Progenitor cell of endocrine pancreas (in vitro differentiated cells): ENCODE measurements at regions not wholly inside any gene's neighbourhood (a gene's known extent, or its start where the extent isn't known, plus 50 kb on each side); places are given as distances from the start of the nearest gene placed in this dataset.

ENCODE experiments used
- DNase-seq: peaks from one replicate; pipeline ENCODE4 v3.0.0; 2021; ENCODE audit warnings: low spot score; ENCODE audit not compliant: unreplicated experiment
- H3K27ac Mint-ChIP-seq: 2 replicates; pipeline ENCODE4 v1.8.0; 2021; ENCODE audit warnings: mild to moderate bottlenecking, moderate library complexity, mixed read lengths
- H3K27me3 Mint-ChIP-seq: 2 replicates; pipeline ENCODE4 v1.8.0; 2021; ENCODE audit warnings: mixed read lengths
- H3K36me3 Mint-ChIP-seq: 2 replicates; pipeline ENCODE4 v1.8.0; 2022; ENCODE audit warnings: mixed read lengths; ENCODE audit not compliant: insufficient read depth
- H3K4me1 Mint-ChIP-seq: 2 replicates; pipeline ENCODE4 v1.8.0; 2021; ENCODE audit warnings: low read depth, mixed read lengths
- H3K4me3 Mint-ChIP-seq: 2 replicates; pipeline ENCODE4 v1.8.0; 2021; ENCODE audit warnings: low read depth, mild to moderate bottlenecking, moderate library complexity, mixed read lengths
- H3K9me3 Mint-ChIP-seq: 2 replicates; pipeline ENCODE4 v1.8.0; 2021; ENCODE audit warnings: low read depth, mixed read lengths
- CTCF ChIP-seq: fragments of 200-600 bp; sonication (generic); IDR thresholded peaks from one replicate; pipeline ENCODE4 v1.5.0; 2021; ENCODE audit warnings: antibody characterized with exemption, mild to moderate bottlenecking; ENCODE audit not compliant: unreplicated experiment

DNA sequence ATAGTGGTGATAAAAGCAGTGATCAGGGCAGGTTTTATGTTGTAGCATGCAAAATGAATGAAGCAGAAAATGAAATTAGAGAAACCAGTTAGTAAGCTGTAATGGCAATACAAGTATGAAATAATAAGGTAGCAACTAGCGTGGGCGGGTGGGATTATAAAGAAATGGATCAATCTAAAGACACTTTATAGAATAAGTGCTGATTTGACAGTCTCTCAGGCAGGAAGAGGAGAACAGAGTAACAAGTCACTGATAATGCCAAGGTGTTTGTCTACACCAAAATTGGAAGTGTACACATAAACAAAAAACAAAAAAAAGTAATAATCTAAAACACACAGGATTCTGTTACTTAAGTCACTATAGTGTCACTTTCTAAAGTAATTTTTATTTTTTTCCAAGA, 51.0 kb upstream of the PCBP1 start:
- Mint-ChIP-seq H3K27ac (no peak overlapping the region), H3K27me3 (no peaks in the 10 kb centered on the region), H3K4me1 (peaks cover 7% of the 10 kb centered on the region), H3K4me3 (no peak overlapping the region), H3K9me3 (no peaks in the 10 kb centered on the region), H3K36me3 (peaks cover 2% of the 10 kb centered on the region)
- no peak for TF ChIP-seq CTCF
- DNase-seq: no peak

DNA sequence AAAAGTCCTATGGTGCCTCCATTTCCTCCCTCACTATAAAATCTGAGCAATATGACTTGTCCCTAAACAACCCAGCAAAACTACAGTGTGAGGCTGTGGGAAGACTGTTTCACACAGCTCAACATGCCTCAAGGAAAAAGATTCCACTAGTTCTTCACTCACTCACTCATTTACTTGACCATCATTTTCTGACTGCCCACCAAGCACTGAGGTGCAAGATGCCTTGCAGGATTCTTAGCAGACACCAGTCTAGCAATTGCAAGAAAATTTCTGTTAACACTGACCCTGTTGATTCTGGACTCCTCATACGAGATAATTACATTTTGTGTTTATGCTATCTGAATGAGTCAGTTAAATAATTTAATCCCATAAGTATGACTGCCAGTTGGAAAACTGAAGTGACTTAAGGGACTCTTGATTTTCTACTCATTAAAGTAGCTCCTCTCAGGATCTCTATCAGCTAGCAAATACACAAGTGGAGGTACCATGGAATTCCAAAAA, 51.9 kb upstream of the PCBP1 start:
- H3K27ac Mint-ChIP-seq: no peak overlapping the region
- no peak for DNase-seq
- H3K4me1 Mint-ChIP-seq: peaks cover 8% of the 10 kb centered on the region
- no peaks in the 10 kb centered on the region for H3K27me3 Mint-ChIP-seq
- no peak overlapping the region for H3K4me3 Mint-ChIP-seq
- H3K36me3 Mint-ChIP-seq: peaks cover 1% of the 10 kb centered on the region
- H3K9me3 Mint-ChIP-seq: no peaks in the 10 kb centered on the region
- TF ChIP-seq CTCF: no peak

GRCh38 chr2:70030724-70031420, 56.4 kb upstream of the PCBP1 start:
- Mint-ChIP-seq H3K4me3 (no peak overlapping the region), H3K27ac (peak overlapping the region; percentile 89), H3K27me3 (no peaks in the 10 kb centered on the region), H3K9me3 (no peaks in the 10 kb centered on the region), H3K4me1 (peaks cover 1% of the 10 kb centered on the region), H3K36me3 (peaks cover 2% of the 10 kb centered on the region)
- DNase-seq: no peak
- no peak for TF ChIP-seq CTCF

DNA sequence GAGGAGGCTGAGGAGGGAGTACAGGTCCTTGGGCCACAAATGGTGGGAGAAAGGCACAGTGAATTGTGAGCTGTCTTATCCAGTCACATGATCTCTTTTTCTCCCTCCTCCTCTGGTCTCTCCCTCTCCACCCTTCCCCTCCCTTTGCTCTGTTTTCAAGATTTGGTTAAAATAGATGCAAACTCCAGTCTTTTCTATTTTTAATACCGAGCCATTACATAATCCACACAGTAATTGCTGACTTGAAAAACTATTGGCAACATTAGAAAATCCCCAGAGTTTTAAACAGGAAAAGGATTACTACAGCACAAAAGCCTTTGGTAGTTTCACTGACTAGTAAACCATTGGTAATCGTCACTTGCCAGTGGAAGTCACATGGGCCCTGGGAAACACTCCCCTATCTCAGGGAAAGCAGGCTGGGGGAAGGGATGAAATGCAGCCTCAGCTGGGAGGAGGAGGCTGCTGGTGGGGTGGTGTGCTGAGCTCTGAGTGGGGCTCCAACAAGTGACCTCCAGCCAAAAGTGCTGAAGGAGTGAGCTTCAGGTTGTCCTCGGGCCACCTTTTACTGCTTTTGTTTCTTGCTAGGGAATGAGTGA, 57.4 kb upstream of the PCBP1 start:
- no peaks in the 10 kb centered on the region for H3K27me3 Mint-ChIP-seq
- no peak for TF ChIP-seq CTCF
- DNase-seq: no peak
- H3K4me1 Mint-ChIP-seq: peaks cover 1% of the 10 kb centered on the region
- H3K9me3 Mint-ChIP-seq: no peaks in the 10 kb centered on the region
- no peak overlapping the region for H3K4me3 Mint-ChIP-seq
- H3K27ac Mint-ChIP-seq: peak overlapping the region; percentile 89
- peaks cover 2% of the 10 kb centered on the region for H3K36me3 Mint-ChIP-seq

GRCh38 chr2:70024284-70024683, 62.9 kb upstream of the ASPRV1 start:
- Mint-ChIP-seq H3K9me3 (peaks cover 4% of the 10 kb centered on the region), H3K27me3 (no peaks in the 10 kb centered on the region), H3K36me3 (peaks cover 14% of the 10 kb centered on the region), H3K4me1 (no peaks in the 10 kb centered on the region), H3K27ac (no peak overlapping the region), H3K4me3 (no peak overlapping the region)
- DNase-seq: no peak
- no peak for TF ChIP-seq CTCF
